OCI-LY7 (cell line): ENCODE measurements at regions not wholly inside any gene's neighbourhood (a gene's known extent, or its start where the extent isn't known, plus 50 kb on each side); places are given as distances from the start of the nearest gene placed in this dataset.

Experiments
- CTCF ChIP-seq: fragments of 200-600 bp; sonication (generic); conservative IDR thresholded peaks from 2 replicates; pipeline ENCODE4 v1.5.1; 2014; ENCODE audit warnings: mild to moderate bottlenecking, antibody characterized with exemption, low read length, moderate library complexity, mixed read lengths
- EZH2phosphoT487 ChIP-seq: fragments of 200-600 bp; sonication (generic); IDR thresholded peaks from 2 replicates; pipeline ENCODE4 v1.6.1; 2018; ENCODE audit warnings: low read depth, borderline replicate concordance, mild to moderate bottlenecking, mixed run types, antibody characterized with exemption, low read length, moderate library complexity, mixed read lengths

GRCh38 chr5:61277190-61277589, 54.9 kb upstream of the ZSWIM6 start:
- no peak for TF ChIP-seq CTCF
- no peak for TF ChIP-seq EZH2phosphoT487
